Hematopoietic multipotent progenitor cell treated with erythropoietin and hydrocortisone succinate and interleukin-3 and kit ligand, for 15 days (in vitro differentiated cells): ENCODE measurements at regions not wholly inside any gene's neighbourhood (a gene's known extent, or its start where the extent isn't known, plus 50 kb on each side); places are given as distances from the start of the nearest gene placed in this dataset.

ENCODE experiments used
- DNase-seq: peaks from one replicate; pipeline ENCODE4 v3.0.0-alpha.2; 2015; ENCODE audit warnings: low spot score

DNA sequence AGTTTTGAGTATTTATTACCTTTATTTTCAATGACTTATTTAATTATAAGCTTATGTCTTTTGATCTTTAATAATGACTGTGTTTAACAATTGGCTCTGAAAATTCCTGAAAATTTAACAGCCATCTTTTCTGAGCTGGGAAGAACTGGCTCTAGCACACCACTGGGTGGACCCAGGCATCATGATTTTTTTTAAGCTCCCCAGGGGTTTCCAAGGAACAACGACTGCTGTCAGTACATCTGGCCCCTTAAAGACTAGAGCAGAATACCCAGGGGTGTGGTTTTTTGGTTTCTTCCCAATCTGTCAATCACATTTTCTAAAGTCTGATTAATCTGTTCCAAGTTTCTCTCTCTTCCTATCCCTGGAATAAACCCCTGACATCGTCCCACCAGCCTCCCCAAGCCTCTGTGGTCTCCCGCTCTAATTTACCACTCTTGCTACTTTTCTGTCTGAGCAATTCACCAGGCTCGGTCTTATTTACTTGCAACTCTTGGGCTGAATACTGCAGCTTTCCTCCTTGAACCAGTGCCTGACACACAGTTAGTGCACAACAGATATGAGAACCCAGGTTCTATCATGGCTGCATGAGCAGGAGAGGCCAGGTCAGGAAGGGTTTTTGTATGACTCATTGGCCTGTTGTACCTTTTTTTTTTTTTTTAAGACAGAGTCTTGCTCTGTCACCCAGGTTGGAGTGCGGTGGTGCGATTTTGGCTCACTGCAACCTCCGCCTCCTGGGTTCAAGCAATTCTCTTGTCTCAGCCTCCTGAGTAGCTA, 321.9 kb downstream of the ZSWIM6 start:
- no peak for DNase-seq

DNA sequence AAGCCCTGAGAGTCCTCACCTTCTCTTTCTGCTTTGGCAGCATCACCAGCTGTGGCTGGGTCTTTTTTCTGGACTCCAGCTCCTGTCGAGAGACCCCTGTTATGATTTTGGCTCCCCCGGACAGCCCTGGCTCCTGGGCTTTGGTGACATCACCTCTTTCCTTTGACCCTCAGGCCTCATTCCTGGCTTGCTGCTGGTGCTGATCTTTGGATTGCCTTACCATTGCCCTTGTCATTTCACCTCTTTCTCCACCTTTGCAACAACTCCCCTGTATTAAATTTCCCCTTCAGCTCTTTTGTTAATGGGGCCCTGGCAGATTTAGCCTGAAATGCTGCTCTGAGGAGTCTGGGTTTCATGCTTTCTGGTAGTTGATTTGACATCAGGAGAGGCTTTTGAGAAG, 322.8 kb downstream of the ZSWIM6 start:
- no peak for DNase-seq

DNA sequence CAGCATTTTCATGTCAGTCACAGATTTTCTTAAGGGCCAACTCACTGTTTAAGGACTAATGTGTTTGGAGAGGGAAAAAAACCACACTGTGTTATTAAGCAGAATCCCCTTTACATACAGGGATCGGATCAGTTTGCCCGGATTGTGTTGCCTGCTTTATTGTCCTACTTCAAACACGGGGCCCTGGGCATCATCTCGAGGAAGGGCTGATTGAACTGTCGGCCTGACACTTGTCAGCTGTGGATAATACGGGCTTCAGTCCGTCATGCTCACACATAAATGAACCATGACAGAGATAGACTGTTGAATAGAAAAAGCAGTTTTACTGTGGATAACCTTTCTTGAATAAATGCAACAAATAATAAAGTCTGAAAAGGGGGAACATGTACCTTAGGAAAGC, 325.0 kb downstream of the ZSWIM6 start:
- no peak for DNase-seq

DNA sequence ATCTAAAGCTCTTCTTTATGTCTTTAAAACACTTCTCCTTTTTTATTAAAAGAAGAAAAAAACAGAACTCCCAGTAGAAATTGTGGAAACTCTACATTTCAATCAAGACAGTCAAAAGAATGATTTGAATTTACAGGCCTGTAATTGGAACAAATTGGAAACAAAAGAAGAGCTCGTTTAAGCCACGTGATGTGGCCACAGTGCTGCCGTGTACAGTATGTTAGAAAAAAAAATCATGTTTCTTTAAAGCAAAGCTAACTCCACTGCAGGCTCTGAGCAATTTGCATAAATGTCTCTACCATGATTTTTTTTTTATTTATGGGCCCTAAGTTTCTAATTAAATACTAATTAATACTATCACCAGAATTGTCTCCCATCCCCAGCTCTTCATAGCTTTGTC, 325.6 kb downstream of the ZSWIM6 start:
- DNase-seq, result no peak

DNA sequence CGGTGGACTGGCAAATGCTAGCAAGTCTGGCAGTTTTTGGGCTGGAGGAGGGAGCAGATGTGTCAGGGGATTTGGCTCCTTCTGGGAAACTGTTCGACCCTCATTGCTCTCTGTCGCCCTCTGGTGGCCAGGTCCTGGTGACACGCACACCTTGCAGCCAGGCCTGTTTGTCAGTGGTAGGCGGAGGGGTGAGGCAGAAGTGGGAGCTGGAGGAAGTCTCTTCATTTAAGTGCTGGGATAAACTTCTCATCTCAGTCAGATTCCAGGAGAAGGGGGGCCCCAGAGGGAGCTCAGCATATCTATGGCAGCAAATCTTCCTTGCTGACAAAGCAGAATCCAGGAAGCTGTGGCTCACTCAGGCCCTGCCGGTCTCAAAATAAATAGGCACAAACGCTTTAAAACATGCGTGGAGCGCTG, 326.5 kb downstream of the ZSWIM6 start:
- DNase-seq, result peak; percentile 71

DNA sequence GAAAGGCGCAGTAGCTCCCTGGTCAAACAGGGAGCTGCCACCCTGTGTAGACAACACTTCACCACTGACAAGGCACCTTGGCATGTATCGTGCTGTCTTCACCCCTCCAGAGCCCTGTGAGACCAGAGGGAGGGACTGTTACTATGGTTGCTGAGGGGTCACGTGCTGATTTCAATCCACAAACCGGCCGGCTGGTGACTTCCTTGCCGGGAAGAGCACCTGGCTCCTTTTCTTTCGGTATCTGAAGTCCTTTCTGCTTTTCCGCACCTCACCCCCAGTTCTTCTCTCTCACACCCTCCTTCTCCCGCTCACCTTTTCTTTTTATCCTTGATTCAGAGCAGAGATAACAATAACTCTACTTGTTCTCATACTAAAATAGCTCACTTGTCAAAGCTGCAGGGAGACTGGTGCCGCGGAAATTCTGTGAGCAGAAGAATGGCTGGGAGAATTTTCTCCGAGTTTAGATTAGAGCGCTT, 327.2 kb downstream of the ZSWIM6 start:
- DNase-seq, result no peak

DNA sequence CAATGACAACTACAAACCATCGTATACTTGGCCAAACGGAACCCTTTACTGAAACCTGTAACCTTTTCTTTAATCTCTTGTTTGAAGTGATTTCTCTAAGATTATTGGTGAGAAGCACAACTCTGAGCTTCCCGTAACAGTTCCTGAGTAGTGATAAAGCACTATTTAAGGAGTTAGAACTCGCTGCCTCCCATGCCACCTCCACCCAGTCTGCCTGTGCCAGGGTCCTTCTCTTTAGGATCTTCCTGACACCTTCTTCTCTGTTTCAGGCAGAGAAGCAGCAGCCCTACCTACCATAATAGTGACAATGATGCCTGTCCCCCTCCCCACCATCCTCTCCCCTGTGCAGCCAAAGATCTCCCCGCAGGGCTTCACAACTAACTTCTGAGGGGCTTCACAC, 330.6 kb downstream of the ZSWIM6 start:
- no peak for DNase-seq

DNA sequence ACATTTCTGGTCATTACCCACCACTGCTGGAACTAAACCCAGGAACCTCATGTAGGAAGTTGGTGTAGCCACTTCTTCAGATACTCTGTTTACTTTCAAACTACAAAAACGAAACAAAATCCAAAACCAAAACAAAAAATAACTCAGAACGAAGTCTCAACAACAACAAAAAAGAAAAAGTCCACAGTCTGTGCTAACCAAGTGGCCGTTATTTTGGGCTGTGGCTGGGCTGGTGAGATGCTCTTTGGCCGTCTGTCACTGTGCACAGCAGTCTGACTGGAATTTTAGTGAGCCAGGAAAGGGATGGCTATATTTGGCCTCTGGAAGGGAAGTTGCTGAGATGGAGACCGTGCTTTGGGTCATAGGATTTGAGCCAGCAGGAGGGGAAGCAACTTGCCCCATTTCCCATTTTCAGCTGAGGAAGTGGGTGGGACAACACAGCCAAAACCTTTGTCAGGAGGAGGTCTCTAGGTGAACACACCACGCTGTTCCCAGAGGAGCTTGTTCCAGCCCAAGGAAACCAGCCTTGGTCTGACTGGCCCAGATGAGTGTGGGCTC, 334.1 kb downstream of the ZSWIM6 start:
- no peak for DNase-seq

DNA sequence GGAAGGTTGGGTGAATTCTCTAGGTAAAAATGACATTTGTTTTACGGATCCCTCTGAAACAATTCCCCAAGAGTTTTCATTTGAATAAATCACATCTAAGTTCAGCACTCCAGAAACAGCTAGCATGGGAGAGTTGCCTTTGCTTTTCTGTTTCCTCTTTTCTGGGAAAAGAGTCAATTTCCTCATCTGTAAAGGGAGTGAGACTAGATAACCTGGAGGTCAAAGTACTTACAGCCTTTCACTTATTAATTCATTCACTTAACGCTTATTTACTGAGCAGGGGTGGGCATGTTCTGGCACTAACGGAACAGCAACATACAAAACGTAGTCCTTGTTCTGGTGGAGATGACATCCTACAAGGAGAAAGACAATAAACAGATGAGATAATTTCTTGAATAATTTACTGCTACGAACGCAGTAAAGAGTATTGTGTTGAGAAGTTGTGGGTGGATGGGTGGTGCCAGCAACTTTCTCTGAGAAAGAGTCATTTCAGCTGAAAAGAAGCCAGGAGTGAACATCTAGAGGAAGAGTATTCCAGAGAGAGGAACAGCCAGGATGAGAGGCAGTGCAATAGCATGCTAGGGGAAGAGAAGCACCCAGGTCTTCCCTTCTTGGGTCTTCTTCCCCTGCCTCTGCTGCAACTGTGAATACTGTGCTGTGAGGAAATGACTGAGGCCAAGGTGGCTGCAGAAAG, 335.6 kb downstream of the ZSWIM6 start:
- DNase-seq, result no peak

DNA sequence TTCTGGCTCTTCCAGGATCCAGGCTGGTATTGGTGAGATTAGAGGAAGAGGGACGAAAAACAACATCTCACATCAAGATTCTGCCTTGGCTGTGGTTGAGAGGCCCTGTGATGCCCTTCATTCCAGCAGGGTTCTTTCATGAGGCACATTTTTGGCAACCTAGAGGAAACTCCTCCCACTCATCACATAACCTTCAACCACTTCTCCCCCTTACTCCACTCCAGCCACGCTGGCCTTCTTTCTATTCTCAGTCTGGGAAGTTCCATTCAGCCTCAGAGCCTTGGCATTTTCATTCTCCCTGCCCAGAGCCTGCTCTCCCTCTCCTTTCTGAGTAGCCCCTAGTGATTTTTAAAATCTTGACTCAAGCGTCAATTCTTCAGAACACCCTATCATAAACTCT, 337.5 kb downstream of the ZSWIM6 start:
- DNase-seq, result no peak

DNA sequence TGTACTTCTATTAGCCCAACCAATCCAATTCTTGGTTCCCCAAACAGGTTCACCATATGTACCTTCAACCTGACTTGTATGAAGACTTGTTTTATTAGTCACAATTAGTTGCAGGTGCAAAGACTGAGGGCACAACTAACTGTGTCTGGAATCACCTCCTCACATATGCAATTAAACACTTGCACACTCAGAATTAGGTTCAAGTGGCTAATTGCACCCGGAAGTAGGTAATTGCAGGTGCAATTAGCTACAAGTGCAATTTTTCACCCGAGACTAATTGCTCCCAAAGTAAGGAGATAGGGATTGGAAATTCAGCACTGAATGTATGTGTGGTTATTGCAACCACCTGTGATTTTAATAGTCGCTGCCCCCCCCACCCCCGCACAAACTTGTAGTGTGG, 338.9 kb downstream of the ZSWIM6 start:
- no peak for DNase-seq

DNA sequence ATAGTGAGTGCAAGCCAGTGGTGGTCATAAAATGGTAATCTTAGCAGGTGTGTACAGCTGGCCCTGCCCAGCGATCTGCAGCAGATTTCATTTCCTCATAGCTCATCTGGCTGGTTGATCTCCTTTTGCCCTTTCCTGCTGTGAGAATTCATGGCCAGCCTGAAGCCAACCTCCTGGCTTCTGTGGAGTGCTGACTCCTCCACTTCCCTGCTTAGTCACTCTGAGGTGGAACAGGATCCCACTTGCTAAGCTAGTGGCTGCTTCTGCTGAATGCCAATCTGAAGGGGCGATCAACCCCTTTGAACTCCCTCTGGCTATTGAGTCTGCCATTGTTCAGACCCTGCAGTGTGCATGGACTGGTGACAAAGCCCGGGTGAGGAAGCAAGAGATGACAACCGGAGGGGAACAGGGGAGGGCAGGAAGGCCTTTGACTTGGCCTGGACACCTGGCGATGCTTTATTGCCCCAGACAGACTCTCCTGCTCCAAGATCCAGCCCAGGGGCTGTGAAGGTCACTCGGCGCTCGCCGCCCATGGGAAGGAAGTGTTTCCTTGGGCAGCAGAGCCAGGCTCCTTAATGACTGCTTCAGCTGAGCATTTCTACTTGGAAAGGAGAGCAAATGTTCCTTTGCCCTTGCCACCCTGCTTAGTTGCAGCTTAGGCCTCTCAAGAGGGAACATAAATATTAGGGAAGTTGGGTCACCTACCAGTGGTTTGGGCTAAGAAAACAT, 341.1 kb downstream of the ZSWIM6 start:
- no peak for DNase-seq

DNA sequence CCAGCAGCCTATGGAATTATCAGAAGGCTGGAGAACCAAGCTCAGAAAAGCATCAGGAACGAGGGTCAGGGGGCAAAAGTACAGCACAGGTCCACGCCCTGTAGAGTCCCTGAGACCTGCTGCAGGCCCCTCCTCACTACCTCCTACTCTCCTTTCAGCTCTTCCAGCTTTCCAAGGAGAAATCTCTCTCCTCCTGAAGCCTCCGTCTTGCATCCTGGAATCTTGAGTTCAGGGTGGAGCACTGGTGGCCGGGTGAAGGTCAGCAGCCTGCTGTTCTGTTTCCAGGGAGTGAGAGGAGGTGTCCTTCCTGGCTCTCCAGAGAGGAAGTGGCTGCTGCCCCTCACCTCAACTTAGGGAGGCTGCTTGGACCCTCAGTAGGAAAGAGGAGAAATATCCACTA, 342.3 kb downstream of the ZSWIM6 start:
- DNase-seq, result no peak

DNA sequence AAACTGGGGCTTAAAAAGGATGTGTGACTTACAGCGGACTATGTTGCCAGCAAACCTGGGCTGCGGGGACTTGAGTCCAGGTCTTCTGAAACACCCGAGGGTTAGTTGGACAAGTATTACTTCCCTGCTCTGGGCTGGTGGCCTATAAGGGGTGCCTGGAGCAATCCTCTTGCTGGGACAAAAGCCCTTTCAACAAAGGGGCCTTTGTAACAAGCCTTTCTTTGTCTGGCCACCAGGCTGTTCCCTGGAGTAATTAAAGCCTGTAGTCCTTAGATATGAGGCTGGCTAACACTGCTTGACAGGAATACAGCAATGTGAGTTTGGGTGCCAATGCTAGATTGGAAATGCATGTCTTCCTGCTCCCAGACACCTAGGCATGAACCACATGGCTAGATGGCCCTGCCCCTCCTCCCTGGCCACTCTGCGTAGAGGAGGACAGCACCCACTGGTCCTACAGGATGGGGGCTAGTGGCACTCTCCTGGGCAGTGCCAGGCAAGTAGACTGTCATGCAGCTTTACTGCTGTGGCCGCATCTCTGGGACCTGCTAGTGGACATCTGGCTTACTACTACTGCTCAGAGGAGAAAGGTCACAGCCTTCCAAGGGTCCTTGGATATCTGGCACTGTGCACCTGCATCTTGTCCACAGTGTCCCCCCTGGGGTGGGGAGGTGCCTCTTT, 343.1 kb downstream of the ZSWIM6 start:
- DNase-seq, result no peak

DNA sequence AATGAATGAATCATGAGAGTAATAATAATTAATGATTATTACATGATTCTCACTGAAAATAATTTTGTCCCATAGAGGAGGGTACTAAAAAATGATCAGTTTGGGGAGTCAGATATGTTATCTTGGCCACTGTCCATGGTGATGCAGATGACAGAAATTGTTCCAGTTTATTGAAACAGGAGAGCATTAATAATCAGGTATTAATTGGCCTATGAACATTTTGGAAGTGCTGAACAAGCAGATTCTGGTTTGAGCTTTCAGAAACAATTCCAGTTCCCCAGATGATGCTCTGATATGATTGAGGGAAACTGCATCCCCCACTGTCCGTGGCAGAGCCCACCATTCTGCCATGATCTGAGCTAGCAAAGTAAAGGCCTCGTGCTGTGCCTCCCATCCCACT, 345.2 kb downstream of the ZSWIM6 start:
- DNase-seq, result no peak

DNA sequence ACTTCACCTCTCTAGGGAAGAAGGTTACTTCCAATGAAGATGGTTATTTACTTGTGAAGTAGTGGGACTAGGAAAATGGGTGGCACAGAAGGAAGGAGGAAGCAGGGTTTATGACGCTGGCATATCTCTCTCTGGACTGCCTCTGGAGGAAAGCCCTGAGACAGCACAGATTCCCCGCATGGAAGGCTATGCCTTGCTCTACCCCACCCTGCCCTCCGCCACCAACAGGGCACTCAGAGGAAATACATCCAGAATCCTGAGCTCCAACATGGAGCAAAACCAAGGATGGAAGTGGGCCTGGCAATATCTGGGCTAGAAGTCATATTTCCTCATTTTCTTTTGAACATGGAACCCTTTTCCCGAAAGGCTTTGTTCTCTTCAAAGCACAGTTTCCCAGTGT, 346.9 kb downstream of the ZSWIM6 start:
- DNase-seq, result no peak

DNA sequence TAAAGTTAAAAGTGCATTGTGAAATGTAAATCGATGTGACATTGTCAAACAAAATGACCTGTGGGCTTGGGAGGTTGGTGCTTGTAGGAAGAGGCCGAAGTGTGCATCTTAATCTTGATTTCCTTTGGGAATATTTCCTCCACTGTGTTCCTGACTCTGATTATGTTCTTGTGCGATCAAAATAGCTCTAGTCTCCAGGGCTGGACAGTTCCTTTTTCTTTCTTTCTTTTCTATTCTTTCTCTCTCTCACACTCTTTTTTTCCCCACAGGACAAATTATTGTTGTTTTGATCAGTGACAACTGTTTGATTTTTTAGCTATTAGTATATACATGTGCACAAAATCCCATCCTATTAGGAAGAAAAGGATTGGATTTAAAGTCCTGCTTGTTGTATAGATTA, 347.5 kb downstream of the ZSWIM6 start:
- no peak for DNase-seq

DNA sequence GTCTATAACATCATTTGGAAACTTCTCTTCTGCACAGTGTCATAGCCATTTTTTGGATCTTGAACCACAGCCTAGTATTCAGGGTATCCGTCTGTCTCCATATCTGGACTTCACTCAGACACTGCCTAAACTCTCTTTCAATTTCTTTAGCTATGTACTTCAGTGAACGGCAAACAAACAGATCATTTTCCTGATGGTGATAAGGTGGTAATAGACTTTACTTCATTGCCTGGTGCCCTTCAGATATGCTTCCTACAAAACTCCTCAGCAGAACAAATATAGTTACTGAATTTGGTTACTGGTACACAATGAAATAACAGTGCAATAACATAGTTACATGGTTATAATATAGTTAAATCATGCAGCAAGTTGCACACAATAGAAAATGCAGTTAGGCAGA, 348.2 kb downstream of the ZSWIM6 start:
- no peak for DNase-seq

DNA sequence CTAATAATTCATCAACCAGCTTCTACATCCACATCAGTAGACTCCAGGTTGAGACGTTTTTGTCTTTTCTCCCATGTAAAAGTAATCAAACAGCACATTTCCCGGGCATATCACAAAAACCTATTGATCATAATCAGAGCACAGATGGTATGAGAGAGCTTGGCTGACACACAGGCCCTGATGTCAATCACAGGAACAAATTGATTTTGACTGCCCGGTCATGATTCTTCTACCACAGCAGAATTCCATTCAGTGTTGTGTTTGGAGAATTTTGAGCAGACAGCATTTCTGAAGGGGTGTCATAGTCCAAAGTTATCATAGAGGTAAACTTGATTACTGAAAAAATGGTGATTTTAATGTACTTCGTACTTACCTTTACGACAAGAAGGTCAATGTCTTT, 351.1 kb downstream of the ZSWIM6 start:
- DNase-seq, result no peak

DNA sequence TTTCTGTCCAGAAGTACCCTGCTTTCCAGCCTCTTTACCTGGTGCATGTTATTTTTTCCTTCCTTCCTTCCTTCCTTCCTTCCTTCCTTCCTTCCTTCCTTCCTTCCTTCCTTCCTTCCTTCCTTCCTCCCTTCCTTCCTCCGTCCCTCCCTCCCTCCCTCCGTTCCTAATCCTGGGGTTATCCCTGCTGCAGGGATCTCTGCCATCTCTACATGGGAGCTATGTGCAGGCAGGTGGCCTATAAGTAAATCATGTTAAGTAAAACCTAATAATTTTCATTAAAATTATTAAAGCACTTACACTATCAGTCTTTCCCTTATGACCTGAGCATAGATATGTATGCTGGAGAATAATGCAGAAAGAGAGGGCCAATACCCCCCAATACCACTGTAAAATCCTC, 351.9 kb downstream of the ZSWIM6 start:
- DNase-seq, result no peak

DNA sequence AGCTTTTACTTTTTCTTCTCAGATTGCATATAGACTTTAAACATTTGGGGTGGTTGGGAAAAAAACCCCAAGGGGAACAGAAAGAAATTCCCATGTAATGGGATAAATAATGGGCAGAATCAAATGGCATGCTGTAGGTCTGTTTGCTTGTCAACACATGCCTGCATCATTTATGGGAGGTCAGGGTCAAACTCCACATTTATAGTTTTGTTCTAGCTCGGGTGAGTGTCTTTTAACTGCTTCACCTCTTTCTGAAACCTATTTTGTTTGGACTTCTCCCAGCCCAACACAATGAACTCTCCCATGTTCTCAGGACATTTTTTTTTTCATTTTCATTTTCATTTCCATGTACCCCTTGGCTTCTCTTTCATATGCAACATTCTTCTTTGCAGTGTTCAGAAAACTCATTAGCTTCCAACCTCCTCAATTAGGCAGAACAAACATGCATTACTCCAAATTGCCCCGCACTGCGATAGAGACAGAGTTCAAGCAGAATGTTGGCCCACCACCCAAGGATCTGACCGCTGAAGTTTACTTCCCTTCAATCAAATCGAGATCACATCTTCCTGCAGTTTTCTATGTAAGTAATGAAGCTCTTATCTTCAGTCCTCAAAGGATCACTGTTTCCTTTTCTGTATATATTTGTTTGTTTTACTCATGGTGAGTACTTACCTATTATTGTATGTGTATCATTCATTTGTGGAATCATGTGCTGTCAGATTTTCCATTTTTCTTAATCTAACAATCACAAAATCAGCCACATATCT, 354.6 kb downstream of the ZSWIM6 start:
- DNase-seq, result no peak
